ENCODE measurements at regions not wholly inside any gene's neighbourhood (a gene's known extent, or its start where the extent isn't known, plus 50 kb on each side); places are given as distances from the start of the nearest gene placed in this dataset.
A peak's percentile ranks its signal among the peaks of the same experiment; 100 is the strongest.
"Not testable (repeated sequence)": the region's sequence is repeated elsewhere in the genome, so short reads cannot be mapped to it uniquely, and the experiment has no call there.

GRCh38 chr2:67565761-67566160, 168.6 kb downstream of the ETAA1 start:
- no peak for ATAC-seq

GRCh38 chr2:67566285-67566684, 169.2 kb downstream of the ETAA1 start:
- intact Hi-C loops (cut with DNase I) = no loop called here

More at GRCh38 chr2:67565761-67566160, 168.6 kb downstream of the ETAA1 start:
- DNase-seq (ENCODE audit: low spot score) = no peak
- intact Hi-C loops (cut with DNase I) = no loop called here

DNA sequence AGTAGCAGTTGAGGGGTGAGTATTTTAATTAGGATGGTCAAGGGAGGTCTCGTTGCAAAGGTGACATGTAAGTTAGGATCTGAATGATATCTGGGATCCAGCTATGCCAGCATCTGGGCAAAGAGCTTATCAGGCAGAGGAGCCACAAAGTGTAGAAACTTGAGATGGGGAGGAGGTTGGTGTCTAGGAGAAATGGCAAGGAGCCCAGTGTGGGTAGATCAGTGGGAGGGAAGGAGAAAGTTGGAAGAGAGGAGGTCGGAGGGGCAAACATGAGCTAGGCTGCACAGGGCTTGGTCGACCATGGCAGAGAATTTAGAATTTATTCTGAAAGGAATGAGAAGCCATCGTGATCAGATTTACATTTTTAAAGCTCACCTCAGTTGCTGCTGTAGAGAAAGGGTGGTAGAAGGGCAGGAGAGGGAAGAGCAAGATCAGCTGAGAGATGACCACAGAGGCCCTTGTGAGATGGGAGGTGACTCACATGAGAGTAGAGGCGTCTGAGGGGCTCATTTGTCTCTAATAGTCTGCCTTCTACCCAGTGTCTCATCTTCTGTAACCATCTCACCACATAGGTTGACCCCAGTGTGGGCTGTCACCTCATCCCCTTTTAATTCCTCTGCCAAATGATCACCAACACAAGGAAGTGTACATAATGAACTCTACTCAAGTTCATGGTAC, 170.0 kb downstream of the ETAA1 start:
- intact Hi-C loops (cut with DNase I) = no loop called here
- DNase-seq (ENCODE audit: low spot score) = no peak
- ATAC-seq = no peak

More at GRCh38 chr2:67566285-67566684, 169.2 kb downstream of the ETAA1 start:
- DNase-seq (ENCODE audit: low spot score) (no peak), ATAC-seq (no peak)

DNA sequence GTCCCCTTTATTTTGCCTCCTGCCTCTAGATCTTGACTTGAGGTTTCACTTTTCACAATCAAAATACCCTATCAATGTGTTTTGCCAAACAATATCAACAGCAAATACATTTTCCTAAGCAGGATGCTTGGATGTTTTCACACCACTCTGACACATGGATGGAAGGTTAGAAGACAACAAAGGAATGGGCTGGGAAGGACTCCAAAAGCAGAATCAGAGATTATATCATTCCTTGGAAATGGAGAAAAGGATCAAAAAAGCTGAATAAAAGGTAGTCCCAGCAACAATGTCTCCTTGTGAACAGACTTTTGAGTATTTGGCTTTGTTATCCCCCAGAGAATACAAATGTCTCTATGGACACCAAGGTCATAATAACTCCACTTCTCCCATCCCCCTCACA, 170.8 kb downstream of the ETAA1 start:
- no peak for DNase-seq (ENCODE audit: low spot score)
- intact Hi-C loops (cut with DNase I) = no loop called here
- ATAC-seq = no peak

DNA sequence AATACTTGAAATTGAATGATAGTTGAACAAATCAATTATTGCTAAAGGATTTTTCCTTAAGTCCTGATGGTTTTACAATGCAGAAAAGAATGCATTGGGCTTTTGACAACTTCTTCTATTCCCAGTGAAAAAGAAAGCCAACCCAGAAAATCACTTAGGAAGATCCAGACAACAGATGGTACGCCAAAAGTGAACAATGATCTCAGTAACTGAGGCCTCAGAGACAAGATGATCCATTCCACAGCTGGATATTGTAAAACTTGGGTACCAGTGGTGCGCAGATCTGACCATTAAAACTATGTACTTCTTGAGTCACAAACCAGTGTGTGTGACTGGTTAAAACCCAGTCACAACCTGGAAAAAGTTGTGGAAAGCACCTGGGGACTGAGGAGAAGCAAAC, 173.5 kb downstream of the ETAA1 start:
- no peak for DNase-seq (ENCODE audit: low spot score)
- intact Hi-C loops (cut with DNase I) = no loop called here
- ATAC-seq = no peak

GRCh38 chr2:67571785-67572718, 174.9 kb downstream of the ETAA1 start:
- intact Hi-C loops (cut with DNase I) = no loop called here
- DNase-seq (ENCODE audit: low spot score) (no peak), ATAC-seq (no peak)

- no peak for DNase-seq (ENCODE audit: low spot score)
- peak; percentile 30 for ATAC-seq
- intact Hi-C loops (cut with DNase I) = no loop called here
These were observed 175.7 kb downstream of the ETAA1 start for GRCh38 chr2:67572721-67573435.

DNA sequence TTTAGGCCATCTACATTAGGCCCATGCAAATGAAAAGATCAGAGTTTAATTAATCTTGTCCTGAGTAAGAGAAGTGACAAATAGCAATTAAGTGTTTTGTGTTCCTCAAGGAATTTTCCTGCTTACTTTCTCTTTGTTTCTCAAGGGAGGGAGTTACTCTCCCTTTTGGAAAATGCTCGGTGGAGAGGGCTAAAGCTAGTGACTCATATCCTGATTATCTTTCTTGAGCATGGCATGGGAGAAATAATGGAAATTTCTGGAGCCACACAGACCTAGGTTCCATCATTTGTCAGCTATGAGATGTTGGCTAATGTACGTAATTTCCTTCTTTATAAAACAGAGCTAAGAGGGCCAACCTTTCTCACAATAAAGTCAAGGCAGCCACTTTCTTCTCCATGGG, 177.1 kb downstream of the ETAA1 start:
- DNase-seq (ENCODE audit: low spot score) = no peak
- no peak for ATAC-seq
- intact Hi-C loops (cut with DNase I) = no loop called here

DNA sequence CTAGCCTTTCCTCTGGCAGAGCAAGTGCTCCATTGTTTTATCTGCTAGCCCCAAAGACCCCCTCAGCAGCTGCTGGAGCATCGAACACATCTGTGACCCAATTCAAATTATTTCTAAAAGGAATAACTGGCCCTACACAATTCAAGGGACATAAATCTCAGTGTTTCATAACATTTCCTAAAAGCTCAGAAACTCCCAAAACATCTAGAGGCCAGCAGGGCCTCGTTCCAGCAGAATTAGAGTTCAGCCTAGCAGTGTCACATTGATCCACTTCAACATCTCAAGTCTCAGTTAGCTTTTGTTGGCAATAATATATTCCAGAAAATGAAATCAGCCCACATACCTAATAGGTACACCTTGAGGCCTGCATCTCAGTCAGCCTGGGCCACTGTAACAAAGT, 179.1 kb downstream of the ETAA1 start:
- ATAC-seq (peak; percentile 30), DNase-seq (ENCODE audit: low spot score) (no peak)
- intact Hi-C loops (cut with DNase I) = no loop called here

- no peak for ATAC-seq
- no peak for DNase-seq (ENCODE audit: low spot score)
- intact Hi-C loops (cut with DNase I) = no loop called here
These were observed 179.9 kb downstream of the ETAA1 start for GRCh38 chr2:67576991-67577390.

- intact Hi-C loops (cut with DNase I) = no loop called here
- no peak for ATAC-seq
These were observed 182.1 kb downstream of the ETAA1 start for GRCh38 chr2:67579216-67579615.

DNA sequence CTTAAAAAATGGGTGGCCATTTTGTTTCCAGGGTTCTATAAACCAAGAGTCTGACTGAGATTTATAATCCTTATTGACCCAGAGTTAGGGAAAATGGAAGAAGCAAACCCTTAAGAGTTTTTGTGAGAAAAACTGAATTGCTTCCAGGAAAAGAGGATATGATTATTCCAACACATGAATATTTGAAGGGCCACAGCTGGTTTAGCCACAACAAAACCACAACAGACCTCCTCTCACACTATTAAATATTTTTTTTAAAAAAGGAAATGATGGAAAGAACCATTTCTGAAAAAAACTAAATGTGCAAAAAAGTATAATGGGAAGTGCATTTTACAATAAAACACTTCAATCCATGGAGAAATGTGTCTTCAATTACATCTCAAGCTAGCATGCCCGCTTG, 182.7 kb downstream of the ETAA1 start:
- DNase-seq (ENCODE audit: low spot score) = no peak
- intact Hi-C loops (cut with DNase I) = no loop called here
- ATAC-seq = no peak

More at GRCh38 chr2:67579216-67579615, 182.1 kb downstream of the ETAA1 start:
- DNase-seq (ENCODE audit: low spot score) = no peak

DNA sequence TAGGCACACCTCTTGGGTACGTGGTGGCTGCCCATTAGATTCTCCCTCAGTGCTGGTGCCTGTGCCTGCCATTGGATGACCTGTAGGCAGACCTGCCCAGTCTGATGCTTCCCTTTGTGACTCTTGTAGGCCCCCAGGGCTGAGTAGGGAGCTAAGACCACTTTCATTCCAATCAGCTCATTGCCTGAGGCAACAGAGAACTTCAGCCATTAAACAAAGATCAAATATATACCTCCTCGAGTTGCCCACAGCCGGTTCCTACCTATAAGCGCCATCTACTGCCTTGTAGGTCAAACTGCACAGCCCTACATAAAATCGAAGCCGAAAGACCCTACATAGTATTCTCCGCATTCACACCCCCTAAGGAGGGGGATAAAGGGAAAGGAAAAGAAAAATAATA, 184.6 kb downstream of the ETAA1 start:
- DNase-seq (ENCODE audit: low spot score) = no peak
- no peak for ATAC-seq
- intact Hi-C loops (cut with DNase I) = no loop called here

- ATAC-seq = no peak
These were observed 186.1 kb downstream of the ETAA1 start for GRCh38 chr2:67583185-67583584.

DNA sequence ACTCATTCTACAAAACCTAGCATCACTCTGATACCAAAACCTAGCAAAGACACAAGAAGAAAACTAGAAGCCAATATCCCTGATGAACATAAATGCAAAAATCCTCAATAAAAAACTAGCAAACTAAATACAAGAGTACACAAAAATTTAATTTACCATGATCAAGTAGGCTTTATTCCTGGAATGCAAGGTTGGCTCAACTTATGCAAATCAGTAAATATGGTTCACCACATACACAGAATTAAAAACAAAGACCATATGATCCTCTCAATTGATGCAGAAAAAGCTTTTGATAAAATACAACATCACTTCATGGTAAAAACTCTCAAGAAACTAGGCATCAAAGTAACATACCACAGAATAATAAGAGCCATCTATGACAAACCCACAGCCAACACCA, 188.3 kb downstream of the ETAA1 start:
- intact Hi-C loops (cut with DNase I) = no loop called here
- no peak for DNase-seq (ENCODE audit: low spot score)
- no peak for ATAC-seq

More at GRCh38 chr2:67583185-67583584, 186.1 kb downstream of the ETAA1 start:
- no peak for DNase-seq (ENCODE audit: low spot score)
- intact Hi-C loops (cut with DNase I) = no loop called here

- ATAC-seq; DNase-seq (ENCODE audit: low spot score); intact Hi-C loops (cut with DNase I): not testable (repeated sequence)
These were observed 192.0 kb downstream of the ETAA1 start for GRCh38 chr2:67589121-67589520.

GRCh38 chr2:67594522-67594921, 197.4 kb downstream of the ETAA1 start:
- ATAC-seq; DNase-seq (ENCODE audit: low spot score); intact Hi-C loops (cut with DNase I): not testable (repeated sequence)

- no peak for DNase-seq (ENCODE audit: low spot score)
- intact Hi-C loops (cut with DNase I) = no loop called here
- ATAC-seq = no peak
These were observed 199.7 kb downstream of the ETAA1 start for GRCh38 chr2:67596871-67597270.

GRCh38 chr2:67599561-67599960, 202.4 kb downstream of the ETAA1 start:
- ATAC-seq = no peak
- intact Hi-C loops (cut with DNase I) = no loop called here
- no peak for DNase-seq (ENCODE audit: low spot score)

All from sciatic nerve (tissue), 2 donors.